Right lobe of liver (tissue), 4 donors: ENCODE measurements at regions not wholly inside any gene's neighbourhood (a gene's known extent, or its start where the extent isn't known, plus 50 kb on each side); places are given as distances from the start of the nearest gene placed in this dataset.

Experiments used
- CTCF ChIP-seq, 4 donors: fragments of 200-600 bp in 3 of 4; fragments of 450-650 bp in 1 of 4; IDR thresholded peaks; one replicate each; pipeline versions ENCODE4 v1.5.1 to v1.8.0; 2016 to 2022; ENCODE audit warnings: antibody characterized with exemption in 4 of 4, mild to moderate bottlenecking in 2 of 4
- POLR2A ChIP-seq: fragments of 450-650 bp; IDR thresholded peaks from one replicate; pipeline ENCODE4 v1.6.1; 2017; ENCODE audit warnings: antibody characterized with exemption, mild to moderate bottlenecking
- donor health status: DM: no; HTN: no; CAD: no.
- donor health status: DM: no; HTN: no; CAD: no.
- donor health status: DM: no; HTN: yes; CAD: no.

- TF ChIP-seq CTCF (IDR thresholded peaks at IDR 0.05) (no peak), POLR2A (no peak)
Observed at GRCh38 chr3:194941360-194941955, 255.8 kb downstream of the FAM43A start.
